Tongue (tissue), 1 donor: ENCODE measurements at regions not wholly inside any gene's neighbourhood (a gene's known extent, or its start where the extent isn't known, plus 50 kb on each side); places are given as distances from the start of the nearest gene placed in this dataset.

Experiments
- DNase-seq: peaks from one replicate; pipeline ENCODE4 v3.0.0-alpha.2; 2015

DNA sequence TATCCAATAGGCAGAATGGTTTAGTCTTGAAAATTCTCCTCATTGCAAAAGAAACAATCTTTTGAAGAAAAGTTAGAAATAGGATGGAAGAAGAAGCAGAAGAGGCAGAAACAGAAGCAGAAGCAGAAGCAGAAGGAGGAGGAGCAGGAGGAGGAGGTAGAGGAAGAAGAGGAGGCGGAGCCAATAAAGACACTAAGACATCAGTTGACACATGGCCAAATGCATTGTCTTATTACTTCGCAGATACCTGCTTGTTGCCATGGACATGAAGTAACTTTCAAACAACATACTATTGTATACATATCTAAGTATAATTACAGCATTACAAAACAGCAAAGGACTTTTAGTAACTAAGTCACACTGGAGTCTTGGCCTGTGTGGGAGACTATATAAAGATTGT is 606.3 kb downstream of the METTL4 start:
- no peak for DNase-seq

DNA sequence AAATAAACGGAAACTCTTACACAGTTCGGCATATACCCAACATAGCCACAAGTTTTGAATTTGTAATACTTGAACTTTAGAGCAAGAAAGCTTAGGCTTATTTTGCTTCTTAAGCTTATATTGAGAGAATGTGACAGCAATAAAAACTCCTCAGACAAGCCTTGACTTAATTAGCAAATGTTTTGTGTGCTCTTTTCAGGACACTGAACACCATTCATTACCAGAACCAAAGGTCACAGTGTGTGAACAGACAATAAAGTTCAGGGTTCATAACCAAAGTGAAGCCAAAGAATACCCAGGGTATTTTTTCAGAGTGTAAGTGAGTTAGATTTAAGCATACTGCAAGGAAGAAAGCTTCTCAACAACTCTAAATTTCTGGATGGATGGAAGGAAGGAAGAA is 605.8 kb downstream of the METTL4 start:
- no peak for DNase-seq

DNA sequence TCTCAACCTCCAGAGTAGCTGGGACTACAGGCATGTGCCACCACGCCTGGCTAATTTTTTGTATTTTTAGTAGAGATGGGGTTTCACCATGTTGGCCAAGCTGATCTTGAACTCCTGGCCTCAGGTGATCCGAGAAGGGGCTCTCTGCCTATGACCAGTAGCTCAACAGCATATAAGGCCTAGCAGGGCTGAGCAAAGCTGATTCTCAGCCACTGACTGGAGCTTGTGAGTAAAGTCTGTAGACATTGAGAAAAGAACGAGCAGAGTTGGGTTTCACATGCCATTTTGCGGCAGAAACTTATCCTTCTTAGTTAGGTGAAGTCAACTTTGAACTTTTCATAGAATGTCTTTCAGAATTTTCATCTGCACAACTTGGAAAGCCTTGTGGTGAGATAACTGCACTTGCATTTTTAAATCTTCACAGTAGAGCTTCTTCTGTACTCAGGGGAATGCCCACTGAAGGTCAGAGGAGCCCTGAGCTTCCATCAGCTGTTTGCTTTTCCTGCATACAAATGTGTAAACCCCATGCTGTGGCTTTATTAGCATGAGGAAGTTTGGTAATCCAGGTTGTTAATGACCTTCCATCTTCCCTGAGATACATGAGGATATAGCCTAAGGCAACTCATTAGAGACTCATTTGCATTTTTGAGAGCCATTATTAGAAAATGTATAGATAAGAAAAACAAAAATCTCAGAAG is 602.4 kb downstream of the METTL4 start:
- DNase-seq: no peak

- no peak for DNase-seq
Observed at GRCh38 chr18:1976484-1976883, 594.8 kb downstream of the METTL4 start.

DNA sequence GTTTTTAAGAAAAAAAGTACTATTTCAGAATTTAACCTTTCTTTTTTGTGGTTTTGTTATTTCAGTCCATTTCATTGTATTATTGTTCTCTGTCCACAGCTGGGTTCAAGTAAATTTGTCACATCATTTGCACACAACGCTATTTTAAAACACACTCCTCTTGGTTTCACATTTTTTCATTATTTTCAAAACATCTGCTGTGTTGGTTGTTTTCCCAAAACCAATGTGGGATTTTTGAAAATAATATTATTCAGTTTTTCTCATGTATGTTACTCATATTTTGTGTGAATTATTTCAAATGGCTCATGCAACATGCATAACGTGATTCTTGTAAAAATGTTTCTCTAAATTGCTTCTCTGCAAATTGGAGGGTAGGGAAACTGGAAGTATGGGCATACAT is 589.2 kb downstream of the METTL4 start:
- DNase-seq: no peak

DNA sequence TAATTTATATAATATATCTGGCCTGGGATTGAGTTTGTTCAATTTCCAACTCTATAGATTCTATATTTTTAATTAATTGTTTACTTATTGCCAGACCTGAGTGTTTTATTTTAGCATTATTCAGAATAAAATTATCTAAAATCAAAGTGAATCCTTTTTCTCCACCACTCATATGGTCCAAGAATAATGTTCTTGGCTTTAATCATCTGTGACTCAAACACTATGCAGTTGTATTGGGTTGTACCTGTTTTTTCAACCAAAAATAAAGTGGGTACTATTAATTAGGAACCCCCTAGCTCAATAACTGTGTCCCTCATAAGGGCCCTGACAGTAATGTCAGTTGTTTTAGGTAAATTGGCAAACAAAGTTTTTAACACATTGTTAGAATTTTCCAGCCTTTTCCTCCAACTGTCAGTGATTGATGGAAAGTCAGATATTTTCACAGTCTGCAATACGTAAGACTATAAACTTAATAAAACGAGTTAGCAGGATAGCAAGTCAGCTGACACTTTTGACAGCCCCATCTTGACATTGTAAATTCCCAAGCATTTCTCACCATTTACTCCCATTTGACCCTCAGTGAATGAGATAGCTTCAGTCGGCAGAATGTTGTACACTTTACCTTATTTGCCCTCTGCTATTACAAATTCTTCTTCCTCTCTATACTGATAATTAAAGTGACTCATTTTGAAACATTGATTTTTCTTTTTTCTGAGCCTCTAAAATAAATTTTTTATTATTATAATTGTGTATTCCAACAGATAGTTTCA is 587.4 kb downstream of the METTL4 start:
- DNase-seq: no peak

DNA sequence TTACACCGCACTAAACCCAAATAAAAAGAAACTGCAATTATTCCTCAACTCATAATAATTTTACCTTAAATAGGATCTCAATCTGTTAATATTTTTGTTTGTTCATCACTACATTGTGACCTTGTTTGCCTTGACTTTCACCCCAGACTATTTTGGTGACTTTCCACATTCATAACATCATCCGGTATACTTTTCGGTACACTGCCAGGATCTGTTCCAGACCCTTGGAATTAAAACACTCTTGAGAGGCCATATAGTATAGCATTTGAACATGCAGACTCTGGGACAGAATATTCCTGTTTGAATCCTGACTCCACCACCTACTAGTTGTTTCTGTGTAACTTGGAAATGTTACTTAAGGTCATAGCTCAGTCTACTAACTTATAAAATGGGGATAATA is 577.4 kb downstream of the METTL4 start:
- no peak for DNase-seq

- no peak for DNase-seq
Observed at GRCh38 chr18:1994471-1994870, 576.8 kb downstream of the METTL4 start.

- DNase-seq: no peak
Observed at GRCh38 chr18:1995041-1995612, 576.2 kb downstream of the METTL4 start.

GRCh38 chr18:1998121-1998520 is 573.2 kb downstream of the METTL4 start:
- no peak for DNase-seq

DNA sequence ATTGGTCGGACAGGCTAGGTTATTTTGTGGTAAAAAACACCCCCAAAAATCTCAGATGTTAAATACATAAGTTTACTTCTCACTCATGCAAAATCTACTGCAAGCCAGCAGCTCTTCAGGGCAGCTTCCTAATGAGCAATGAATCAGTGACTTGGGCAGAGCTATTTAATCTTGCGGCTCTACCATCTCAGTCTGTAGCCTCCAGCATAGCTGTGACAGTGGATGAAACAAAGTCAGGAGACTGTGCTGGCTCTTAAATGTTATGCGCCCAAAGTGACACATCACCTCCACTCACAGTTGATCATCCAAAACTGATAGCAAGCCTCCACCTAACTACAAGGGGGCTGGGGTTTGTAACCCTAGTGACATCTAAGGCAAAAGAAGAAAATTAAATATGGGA is 571.9 kb downstream of the METTL4 start:
- DNase-seq: no peak

GRCh38 chr18:2002151-2002550 is 569.2 kb downstream of the METTL4 start:
- DNase-seq: peak; percentile 19

DNA sequence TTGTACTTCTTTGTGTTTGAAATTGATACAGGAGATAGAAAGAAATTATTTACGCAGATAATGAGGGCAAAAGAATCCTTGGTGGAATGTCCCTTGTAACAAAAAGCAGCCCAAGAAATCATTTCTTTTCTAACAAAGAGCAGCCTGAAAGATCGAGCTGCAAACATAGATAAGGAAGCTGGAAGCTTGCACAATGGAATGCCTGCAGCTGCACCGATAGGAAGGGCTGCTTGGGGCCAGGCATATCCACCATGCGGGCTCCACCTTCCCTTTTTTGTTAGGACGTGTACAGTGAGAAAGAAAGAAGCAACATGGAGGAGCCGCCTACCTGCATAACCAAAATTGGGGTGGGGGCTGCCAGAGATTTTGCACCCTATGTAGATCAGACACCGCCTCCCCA is 568.7 kb downstream of the METTL4 start:
- DNase-seq: no peak

GRCh38 chr18:2009942-2010697 is 561.2 kb downstream of the METTL4 start:
- DNase-seq: no peak

GRCh38 chr18:2027016-2027415 is 544.3 kb downstream of the METTL4 start:
- DNase-seq: no peak

DNA sequence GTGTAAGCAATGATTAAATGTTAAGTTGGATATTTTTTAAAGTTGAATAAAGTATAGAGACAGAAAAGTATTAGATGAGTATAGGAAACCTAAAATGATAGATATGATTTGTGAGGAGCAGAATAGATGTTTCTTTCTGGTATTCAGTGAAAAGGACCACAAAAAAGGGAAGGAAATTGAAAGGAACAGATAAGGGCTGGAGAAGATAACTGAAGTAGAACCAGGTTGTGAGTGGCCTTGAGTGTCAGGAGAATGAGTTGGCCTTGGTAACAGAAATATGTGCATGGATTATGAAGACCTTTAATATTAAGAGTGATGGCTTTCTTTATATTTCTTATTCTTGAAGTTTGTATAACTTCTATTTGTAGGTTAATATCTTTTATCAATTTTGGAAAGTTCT is 543.5 kb downstream of the METTL4 start:
- DNase-seq: no peak

- DNase-seq: no peak
Observed at GRCh38 chr18:2028986-2029385, 542.3 kb downstream of the METTL4 start.

GRCh38 chr18:2030647-2031046 is 540.7 kb downstream of the METTL4 start:
- DNase-seq: no peak

DNA sequence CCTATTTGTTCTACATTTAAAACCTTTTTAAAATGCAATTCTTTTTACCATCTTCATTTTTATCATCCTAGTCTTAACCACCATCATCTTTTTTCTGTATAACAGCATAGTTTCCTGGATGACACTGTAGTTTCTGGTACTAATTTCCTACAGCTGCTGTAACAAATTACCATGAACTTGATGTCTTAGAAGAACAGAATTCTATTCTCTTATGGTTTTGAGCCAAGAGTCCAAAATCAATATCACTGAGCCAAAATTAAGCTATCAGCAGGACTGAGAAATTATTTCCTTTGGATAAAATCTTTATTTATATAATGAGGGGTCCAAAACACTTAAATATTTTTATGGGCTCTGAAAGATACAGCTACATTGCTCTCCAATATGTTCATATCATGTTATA is 539.3 kb downstream of the METTL4 start:
- DNase-seq: no peak

DNA sequence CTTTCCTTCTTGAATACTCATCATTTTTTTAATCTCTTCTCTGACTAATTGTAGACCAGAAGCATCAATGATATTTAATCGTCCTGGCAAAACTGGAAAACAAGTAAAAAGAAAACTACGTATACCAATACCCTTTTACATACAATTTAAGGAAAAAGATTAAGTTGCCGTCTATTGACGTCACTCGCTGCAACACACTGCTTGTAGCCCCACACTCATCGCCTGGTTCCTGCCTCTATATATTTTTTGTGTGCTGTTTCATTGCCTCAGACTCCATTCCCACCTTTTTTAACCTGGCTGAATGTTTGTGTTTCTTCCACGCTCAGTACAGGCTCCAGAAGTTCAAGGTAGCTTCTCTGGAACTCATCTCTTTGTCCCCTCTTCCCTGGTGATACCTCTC is 536.2 kb downstream of the METTL4 start:
- DNase-seq: no peak

DNA sequence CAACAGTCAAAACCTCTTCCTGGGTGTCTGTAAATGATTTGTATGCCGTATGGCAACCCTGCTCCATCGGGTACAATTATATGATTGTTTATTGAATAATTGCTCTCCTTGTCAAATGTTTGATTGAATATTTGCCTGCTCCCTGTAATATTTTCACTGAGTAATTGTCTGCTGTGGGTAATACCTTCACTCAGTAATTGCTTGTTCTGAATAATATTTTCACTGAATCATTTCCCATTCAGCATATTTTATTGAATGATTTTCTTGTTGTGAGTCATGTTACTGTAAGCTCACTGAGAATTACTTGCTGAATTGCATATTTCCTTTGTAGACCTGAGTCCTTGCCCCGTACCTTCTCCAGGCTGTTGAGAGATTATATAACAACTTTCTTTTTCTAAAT is 535.2 kb downstream of the METTL4 start:
- no peak for DNase-seq

GRCh38 chr18:2040279-2040678 is 531.0 kb downstream of the METTL4 start:
- no peak for DNase-seq

DNA sequence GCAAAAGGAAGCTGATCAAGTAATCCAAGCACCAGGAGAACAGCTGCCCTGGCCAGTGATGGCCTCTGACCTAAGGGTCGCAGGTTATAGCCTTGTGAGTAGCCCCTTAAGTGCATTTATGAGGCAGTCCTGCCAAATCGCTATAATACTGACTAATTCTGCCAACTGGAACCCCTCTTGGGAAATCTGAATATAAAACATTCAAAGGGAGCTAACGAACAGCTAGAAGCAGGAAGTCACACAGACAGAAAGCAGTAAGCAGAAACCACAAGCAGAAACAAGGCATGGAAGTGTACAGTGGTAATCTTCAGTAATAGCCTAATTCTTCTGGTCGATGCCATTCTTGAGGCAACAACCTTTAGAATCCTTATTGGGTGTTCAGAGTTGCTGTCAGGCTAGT is 521.3 kb downstream of the METTL4 start:
- no peak for DNase-seq
